ENCODE measurements at regions not wholly inside any gene's neighbourhood (a gene's known extent, or its start where the extent isn't known, plus 50 kb on each side); places are given as distances from the start of the nearest gene placed in this dataset.

DNA sequence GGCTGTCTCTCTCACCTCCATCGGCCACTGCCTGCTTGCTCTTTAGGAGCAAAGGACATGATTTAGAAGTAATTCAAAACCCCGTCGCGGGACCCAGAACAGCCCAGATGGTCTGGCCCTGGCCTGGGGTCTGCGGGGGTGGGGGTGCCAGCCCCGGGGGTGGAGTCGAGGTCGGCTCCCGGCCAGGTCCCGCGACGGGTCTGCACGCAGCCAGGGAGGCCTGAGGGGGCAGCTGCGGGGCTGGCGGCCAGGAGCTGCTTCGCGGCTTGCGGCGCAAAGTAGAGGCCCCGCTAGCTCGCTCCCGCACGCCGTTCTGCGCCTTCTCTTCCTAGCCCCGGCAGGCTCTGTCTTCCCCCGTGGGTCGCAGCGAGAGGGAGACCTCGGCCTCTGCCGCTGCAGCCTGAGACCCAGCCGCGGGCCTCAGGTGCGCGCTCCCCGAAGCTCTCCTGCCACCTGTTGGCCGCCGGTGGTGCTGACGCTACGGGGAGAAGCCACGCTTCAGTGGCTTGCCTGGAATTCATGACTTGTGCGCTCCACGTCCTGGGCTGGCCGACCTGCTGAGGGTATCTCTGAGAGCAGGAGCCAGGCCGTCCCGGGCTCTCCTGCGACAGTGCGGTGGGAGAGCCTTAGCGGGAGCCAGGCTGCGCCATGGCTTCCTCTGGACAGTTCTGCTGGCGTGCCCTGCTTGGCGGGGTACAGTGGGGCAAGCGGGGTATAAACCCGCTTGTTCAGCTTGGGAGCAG, 157.2 kb upstream of the PITX1 start:
- ATAC-seq (ENCODE audit: low FRiP score) (peak; percentile 90), DNase-seq (ENCODE audit: low spot score) (peak; percentile 52)
- TF ChIP-seq, protein P1, sequence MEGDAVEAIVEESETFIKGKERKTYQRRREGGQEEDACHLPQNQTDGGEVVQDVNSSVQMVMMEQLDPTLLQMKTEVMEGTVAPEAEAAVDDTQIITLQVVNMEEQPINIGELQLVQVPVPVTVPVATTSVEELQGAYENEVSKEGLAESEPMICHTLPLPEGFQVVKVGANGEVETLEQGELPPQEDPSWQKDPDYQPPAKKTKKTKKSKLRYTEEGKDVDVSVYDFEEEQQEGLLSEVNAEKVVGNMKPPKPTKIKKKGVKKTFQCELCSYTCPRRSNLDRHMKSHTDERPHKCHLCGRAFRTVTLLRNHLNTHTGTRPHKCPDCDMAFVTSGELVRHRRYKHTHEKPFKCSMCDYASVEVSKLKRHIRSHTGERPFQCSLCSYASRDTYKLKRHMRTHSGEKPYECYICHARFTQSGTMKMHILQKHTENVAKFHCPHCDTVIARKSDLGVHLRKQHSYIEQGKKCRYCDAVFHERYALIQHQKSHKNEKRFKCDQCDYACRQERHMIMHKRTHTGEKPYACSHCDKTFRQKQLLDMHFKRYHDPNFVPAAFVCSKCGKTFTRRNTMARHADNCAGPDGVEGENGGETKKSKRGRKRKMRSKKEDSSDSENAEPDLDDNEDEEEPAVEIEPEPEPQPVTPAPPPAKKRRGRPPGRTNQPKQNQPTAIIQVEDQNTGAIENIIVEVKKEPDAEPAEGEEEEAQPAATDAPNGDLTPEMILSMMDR (IDR thresholded peaks at IDR 0.05) = peak in 1 of 3 donors; percentile 5

DNA sequence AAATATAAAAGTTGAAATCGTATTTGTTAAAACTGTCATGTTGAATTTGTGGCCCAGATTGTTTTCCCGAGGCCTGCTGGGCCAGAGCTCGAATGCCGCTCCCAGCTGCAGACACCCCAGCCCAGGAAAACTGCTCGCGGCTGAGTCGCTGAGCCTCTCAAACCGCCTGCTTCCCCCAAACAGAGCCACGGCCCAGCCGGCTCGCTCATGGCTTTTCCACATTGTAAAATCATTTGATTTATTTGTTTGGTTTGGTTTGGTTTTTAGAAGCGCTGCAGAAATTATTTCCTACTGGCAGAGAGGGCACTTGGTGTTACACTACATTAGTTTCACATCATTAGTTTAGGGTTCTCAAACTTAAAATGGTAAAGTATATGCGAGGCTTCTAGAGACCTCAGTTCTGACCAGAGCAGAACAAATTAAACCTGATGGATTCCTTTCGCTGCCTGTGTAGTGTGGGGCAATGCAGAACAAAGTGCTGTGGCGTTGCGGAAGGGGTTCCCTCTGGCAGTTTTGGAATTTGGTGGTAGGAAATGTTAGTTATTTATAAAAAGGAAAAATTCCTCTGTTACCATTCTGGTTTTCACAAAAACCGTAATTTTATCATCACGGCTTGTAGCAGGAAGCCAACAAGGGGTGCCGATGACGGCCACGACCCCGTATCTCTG, 156.5 kb upstream of the PITX1 start:
- no peak for DNase-seq (ENCODE audit: low spot score)
- no peak for ATAC-seq (ENCODE audit: low FRiP score)
- TF ChIP-seq, protein P1 (IDR thresholded peaks at IDR 0.05) = no peak

DNA sequence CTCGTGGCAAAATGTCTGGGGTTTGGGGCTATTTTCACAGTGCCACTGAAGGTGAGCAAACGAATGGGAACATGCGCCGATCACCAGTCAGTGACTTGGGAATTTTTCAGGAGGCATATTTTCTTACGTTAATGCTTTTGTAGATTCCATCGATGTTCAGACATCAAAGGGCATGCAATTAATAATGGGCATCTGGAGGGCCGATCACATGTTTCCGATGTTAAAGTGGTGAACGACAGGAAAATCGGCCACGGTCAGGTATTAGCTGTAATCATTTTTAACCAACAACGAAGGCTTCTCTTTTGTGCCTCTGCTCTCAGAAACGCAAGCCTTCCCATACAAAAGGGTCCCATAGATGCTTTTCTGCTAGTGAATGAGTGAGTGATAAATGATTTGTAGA, 155.0 kb upstream of the PITX1 start:
- DNase-seq (ENCODE audit: low spot score) (no peak), ATAC-seq (ENCODE audit: low FRiP score) (no peak)
- TF ChIP-seq, protein P1 (IDR thresholded peaks at IDR 0.05) = no peak

DNA sequence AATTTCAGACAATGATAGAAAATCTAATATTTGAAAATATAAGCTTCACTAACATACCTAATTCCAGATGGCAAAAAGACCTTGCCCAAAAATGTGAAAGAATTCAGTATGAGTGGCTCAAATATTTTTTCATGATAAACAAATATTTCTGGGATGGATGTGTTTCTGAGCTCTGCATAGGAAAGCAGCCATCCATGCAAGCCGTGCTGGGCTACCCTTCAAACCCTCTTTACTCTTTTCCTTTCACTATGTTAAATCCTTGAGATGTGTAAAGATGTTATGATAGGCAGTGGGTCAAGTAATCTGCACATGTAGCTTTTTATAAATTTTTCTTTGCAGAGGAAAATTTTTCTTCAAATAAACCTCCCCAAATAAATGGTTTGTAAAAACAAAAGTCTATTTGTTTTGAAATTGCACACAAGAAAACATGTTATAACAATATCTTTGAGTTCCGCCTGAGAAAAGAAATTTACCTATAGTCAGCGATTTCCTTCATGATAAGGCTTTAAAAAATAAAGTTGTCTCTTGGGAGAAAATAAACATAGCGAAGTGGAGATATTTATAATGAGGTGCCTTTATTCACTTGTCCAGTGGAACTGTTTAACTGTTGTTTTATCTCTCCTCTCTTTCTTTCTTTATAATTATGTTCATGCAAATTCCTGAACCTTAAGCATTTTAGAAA, 154.3 kb upstream of the PITX1 start:
- TF ChIP-seq, protein P1 (IDR thresholded peaks at IDR 0.05) = no peak
- DNase-seq (ENCODE audit: low spot score) = no peak
- no peak for ATAC-seq (ENCODE audit: low FRiP score)

DNA sequence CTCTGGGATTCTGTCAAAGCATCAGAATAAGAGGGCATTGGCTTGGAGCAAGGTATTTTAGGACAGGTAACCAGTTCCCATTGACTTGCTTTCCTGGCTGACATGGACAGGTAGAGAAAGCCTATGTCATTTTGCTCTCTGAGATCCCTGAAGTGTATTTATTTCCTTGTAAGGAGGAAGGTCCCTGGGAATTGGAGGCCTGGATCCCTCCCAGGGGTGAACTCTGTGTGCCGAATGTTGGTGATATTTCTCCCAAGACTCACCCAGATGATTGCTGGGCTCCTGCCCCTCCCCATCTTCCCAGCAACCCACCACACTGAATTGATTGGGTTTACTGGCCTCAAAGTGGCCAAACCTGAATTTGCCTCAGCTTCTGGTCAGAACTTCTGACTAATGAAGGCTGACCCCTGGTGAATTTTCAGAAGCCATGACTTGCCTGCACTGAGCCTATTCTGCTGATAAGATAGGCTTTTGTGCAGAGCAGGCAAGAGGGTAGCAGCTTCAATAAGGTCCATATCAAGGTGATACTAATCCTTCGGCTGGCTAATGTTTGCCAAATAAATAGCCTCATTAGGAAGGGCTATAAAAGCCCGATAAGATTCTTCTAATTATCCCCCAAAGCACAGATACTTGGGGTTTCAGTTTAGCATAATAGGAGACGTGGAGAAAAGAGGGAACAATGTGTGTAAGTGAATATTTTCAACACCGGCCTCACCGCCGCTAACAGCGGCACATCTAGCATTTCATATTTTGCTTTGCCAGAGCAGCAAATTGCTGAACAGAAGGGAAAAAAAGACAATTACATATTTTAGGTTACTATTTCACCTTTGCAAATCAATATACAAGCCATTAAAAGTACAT, 152.9 kb upstream of the PITX1 start:
- DNase-seq (ENCODE audit: low spot score) (no peak), ATAC-seq (ENCODE audit: low FRiP score) (no peak)
- TF ChIP-seq, protein P1 (IDR thresholded peaks at IDR 0.05) = no peak

DNA sequence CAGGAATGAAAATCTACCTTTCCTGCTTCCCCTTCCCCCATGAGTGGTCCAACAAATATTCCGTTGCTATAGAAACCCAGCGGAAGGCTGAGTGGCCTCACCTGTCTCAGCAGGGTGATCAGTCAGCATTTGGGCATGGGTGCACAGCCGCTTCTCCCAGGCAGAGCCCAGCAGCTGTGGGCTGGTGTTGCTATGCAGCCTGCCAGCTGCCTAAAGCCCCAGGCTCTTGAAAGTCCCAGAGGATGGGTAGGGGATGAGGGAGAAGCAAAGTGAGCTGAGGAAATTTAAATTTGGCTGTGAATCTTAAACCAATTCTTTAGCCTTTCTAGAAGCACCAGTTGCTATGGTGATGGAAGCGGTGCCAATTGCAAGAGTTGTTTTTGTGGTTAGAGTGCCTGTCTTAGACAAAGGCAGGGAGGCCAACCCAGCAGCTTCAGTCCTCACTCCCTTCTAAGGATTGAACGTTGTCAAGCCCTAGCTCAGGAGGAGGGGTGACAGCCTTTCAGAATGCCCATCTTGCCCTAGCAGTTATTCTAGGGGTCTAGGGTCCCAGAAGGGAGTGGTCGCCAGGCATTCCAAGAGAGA, 151.5 kb upstream of the PITX1 start:
- ATAC-seq (ENCODE audit: low FRiP score) = no peak
- TF ChIP-seq, protein P1 (IDR thresholded peaks at IDR 0.05) = no peak
- DNase-seq (ENCODE audit: low spot score) = no peak

Data from omental fat pad (tissue), 3 donors.